NB4 (cell line): ENCODE measurements at regions not wholly inside any gene's neighbourhood (a gene's known extent, or its start where the extent isn't known, plus 50 kb on each side); places are given as distances from the start of the nearest gene placed in this dataset.

Experiments
- CTCF ChIP-seq: IDR thresholded peaks from one replicate; pipeline ENCODE4 v1.5.1; 2012; ENCODE audit warnings: low read depth, low read length
- MAX ChIP-seq: IDR thresholded peaks from 2 replicates; pipeline ENCODE4 v1.6.1; 2011; ENCODE audit warnings: low read depth, low read length
- POLR2A ChIP-seq: IDR thresholded peaks from 2 replicates; pipeline ENCODE4 v1.6.1; 2011; ENCODE audit warnings: mild to moderate bottlenecking; ENCODE audit not compliant: insufficient read length; ENCODE audit errors: extremely low read depth

- TF ChIP-seq CTCF (no peak), POLR2A (no peak), MAX (no peak)
Observed at GRCh38 chr3:82386647-82387046, 625.2 kb upstream of the GBE1 start.
